T47D (cell line): ENCODE measurements at regions not wholly inside any gene's neighbourhood (a gene's known extent, or its start where the extent isn't known, plus 50 kb on each side); places are given as distances from the start of the nearest gene placed in this dataset.

Experiments used
- DNase-seq, 2 experiments: peaks; one replicate each; pipeline versions ENCODE4 v3.0.0 to v3.0.0-alpha.2; 2011 to 2012; ENCODE audit warnings: low read depth in 1 of 2, low spot score in 1 of 2
- JUND ChIP-seq: IDR thresholded peaks from 2 replicates; pipeline ENCODE4 v1.6.1; 2012; ENCODE audit warnings: low read depth
- in situ Hi-C: cut with HindIII; loops from 2 replicates; pipeline ENCODE4 v1.10.0; 2016; ENCODE audit warnings: low sequenced_read_pairs, low pct_unique_long_range_greater_than_20kb

- DNase-seq = no peak
- TF ChIP-seq JUND = no peak
- in situ Hi-C loops = no loop called here
Observed at GRCh38 chr5:110082863-110083262, 393.1 kb downstream of the MAN2A1 start.

- no peak for TF ChIP-seq JUND
- no peak for DNase-seq
- in situ Hi-C loops = no loop called here
Observed at GRCh38 chr5:110085826-110086225, 396.1 kb downstream of the MAN2A1 start.

GRCh38 chr5:110086658-110087388, 397.1 kb downstream of the MAN2A1 start:
- TF ChIP-seq JUND = no peak
- in situ Hi-C loops = no loop called here
- DNase-seq = peak in 1 of 2 experiments; percentile 17

- no peak for TF ChIP-seq JUND
- no peak for DNase-seq
- in situ Hi-C loops = no loop called here
Observed at GRCh38 chr5:110087829-110088228, 398.1 kb downstream of the MAN2A1 start.

DNA sequence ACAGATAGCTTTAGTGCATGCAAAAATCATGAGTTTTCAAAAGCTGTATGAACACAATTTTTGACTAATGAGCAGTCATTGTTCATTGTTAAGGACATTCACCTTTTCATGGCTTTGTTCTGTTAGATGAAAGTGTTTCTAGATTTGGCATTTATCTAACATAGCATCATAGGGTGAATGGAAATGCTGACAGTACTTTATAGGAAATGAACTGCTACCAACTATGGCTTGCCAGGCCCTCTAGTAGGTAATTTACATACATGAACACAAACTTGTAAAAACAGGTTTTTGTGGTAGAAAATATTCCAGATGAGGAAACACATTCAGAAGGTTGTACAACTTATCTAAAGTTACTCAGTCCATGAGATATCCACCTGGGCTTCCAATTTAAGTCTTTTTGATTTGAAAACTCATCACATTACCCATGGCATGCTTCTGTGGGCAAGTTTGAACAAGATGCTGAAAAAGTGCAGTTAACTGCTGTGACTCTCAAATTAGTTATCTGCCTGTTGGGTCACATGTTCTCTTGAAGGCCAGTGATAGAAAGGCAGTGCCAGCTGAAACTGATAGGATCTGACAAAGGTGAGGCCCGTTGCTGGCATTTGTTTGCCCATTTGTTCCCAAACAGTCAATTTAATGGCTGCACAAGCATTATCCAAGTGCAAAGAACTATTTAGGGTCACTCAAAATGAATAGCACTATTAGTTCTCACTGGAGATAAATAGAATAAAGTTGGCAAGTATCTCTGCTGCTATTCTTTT, 399.1 kb downstream of the MAN2A1 start:
- DNase-seq = no peak
- TF ChIP-seq JUND = no peak
- in situ Hi-C loops = no loop called here

- no peak for DNase-seq
- in situ Hi-C loops = no loop called here
- no peak for TF ChIP-seq JUND
Observed at GRCh38 chr5:110092955-110093785, 403.4 kb downstream of the MAN2A1 start.

- in situ Hi-C loops = no loop called here
- TF ChIP-seq JUND = no peak
- no peak for DNase-seq
Observed at GRCh38 chr5:110094109-110094508, 404.4 kb downstream of the MAN2A1 start.

GRCh38 chr5:110094548-110094947, 404.8 kb downstream of the MAN2A1 start:
- no peak for TF ChIP-seq JUND
- no peak for DNase-seq
- in situ Hi-C loops = no loop called here

DNA sequence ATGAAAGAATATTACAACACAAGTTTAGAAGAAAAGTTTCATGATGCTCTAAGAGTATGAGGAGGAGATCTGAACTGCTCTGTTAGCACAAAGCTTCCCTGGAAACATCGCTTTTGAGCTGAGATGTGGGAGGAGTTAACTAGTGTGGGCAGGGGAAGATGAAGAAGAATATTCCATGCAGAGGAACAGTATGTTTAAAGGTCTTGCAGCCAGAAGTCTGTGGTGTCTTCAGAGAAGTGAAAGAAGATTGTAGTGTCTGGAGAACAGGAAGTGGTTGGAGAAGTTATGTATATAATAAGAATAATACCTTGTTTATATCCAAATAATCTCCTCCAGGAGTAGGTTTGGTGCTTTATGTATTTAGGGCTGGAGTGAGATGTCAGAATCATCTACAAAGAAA, 406.7 kb downstream of the MAN2A1 start:
- DNase-seq = no peak
- TF ChIP-seq JUND = no peak
- in situ Hi-C loops = no loop called here

- TF ChIP-seq JUND = no peak
- in situ Hi-C loops = no loop called here
- no peak for DNase-seq
Observed at GRCh38 chr5:110099572-110099971, 409.8 kb downstream of the MAN2A1 start.

- in situ Hi-C loops = no loop called here
- DNase-seq = no peak
- no peak for TF ChIP-seq JUND
Observed at GRCh38 chr5:110103081-110103480, 413.4 kb downstream of the MAN2A1 start.

DNA sequence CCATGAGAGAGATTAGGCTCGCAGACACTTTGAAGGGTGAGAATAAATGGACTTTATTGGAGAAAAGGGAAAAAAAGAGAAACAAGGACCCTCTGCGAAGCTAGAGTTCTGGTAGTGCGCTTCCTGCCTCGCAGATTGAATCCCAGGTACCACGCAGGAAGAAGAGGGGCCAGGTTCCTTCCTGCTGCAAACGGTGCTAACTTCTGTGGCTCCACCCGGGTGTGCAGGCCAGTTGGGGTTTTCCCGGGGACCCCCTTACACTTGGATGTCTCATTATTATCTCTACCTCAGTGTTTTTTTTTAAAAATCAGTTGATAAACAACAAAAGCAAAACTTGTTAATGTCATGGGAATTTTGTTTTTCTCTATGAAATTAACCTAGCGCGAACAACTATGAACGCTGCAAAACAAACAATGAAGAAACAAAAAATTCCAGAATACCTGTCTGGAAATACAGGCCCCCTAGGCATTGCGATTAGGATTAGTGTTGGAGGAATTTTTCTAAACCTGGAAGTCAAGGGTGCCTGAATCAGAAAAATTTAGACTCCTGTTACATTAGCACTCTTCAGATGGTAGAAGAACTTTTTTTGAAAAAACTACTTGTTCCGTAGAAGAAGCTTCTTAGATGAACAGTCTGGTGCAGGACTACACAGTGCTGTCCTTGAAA, 414.5 kb downstream of the MAN2A1 start:
- no peak for DNase-seq
- no peak for TF ChIP-seq JUND
- in situ Hi-C loops = no loop called here
